TTC549 (cell line): ENCODE measurements at regions not wholly inside any gene's neighbourhood (a gene's known extent, or its start where the extent isn't known, plus 50 kb on each side); places are given as distances from the start of the nearest gene placed in this dataset.

ENCODE experiments used
- FAIRE-seq: peaks from 2 replicates; lab custom pipeline; 2012; peaks lifted over from hg19 to GRCh38; lab: Jason Lieb, UNC

GRCh38 chr4:13316354-13316753, 167.8 kb downstream of the RAB28 start:
- no peak for FAIRE-seq

- no peak for FAIRE-seq
Observed at GRCh38 chr4:13313856-13314255, 170.3 kb downstream of the RAB28 start.

GRCh38 chr4:13312264-13312663, 171.9 kb downstream of the RAB28 start:
- no peak for FAIRE-seq

- FAIRE-seq = no peak
Observed at GRCh38 chr4:13309751-13310150, 174.4 kb downstream of the RAB28 start.

GRCh38 chr4:13306356-13306755, 177.8 kb downstream of the RAB28 start:
- FAIRE-seq = no peak

GRCh38 chr4:13302876-13303275, 181.3 kb downstream of the RAB28 start:
- FAIRE-seq = no peak

GRCh38 chr4:13299343-13299742, 184.8 kb downstream of the RAB28 start:
- no peak for FAIRE-seq

GRCh38 chr4:13298655-13299054, 185.5 kb downstream of the RAB28 start:
- FAIRE-seq = no peak

GRCh38 chr4:13296986-13297385, 187.2 kb downstream of the RAB28 start:
- no peak for FAIRE-seq

- FAIRE-seq = no peak
Observed at GRCh38 chr4:13294961-13295605, 189.1 kb downstream of the RAB28 start.

GRCh38 chr4:13292372-13292771, 191.8 kb downstream of the RAB28 start:
- no peak for FAIRE-seq

GRCh38 chr4:13289391-13289790, 194.7 kb downstream of the RAB28 start:
- no peak for FAIRE-seq

- no peak for FAIRE-seq
Observed at GRCh38 chr4:13285336-13285735, 198.8 kb downstream of the RAB28 start.

GRCh38 chr4:13284932-13285331, 199.2 kb downstream of the RAB28 start:
- no peak for FAIRE-seq

- no peak for FAIRE-seq
Observed at GRCh38 chr4:13276357-13276756, 207.8 kb downstream of the RAB28 start.

GRCh38 chr4:13268703-13269102, 215.4 kb downstream of the RAB28 start:
- no peak for FAIRE-seq

GRCh38 chr4:13268165-13268564, 216.0 kb downstream of the RAB28 start:
- no peak for FAIRE-seq

- no peak for FAIRE-seq
Observed at GRCh38 chr4:13267091-13267490, 217.0 kb downstream of the RAB28 start.

- FAIRE-seq = no peak
Observed at GRCh38 chr4:13266687-13267086, 217.5 kb downstream of the RAB28 start.

- FAIRE-seq = no peak
Observed at GRCh38 chr4:13263967-13264525, 220.1 kb downstream of the RAB28 start.

- FAIRE-seq = no peak
Observed at GRCh38 chr4:13262816-13263215, 221.3 kb downstream of the RAB28 start.

- no peak for FAIRE-seq
Observed at GRCh38 chr4:13261486-13262257, 222.5 kb downstream of the RAB28 start.

- no peak for FAIRE-seq
Observed at GRCh38 chr4:13260513-13260912, 223.6 kb downstream of the RAB28 start.

- FAIRE-seq = no peak
Observed at GRCh38 chr4:13250263-13250662, 233.9 kb downstream of the RAB28 start.
